Thyroid gland (tissue), 4 donors: ENCODE measurements at regions not wholly inside any gene's neighbourhood (a gene's known extent, or its start where the extent isn't known, plus 50 kb on each side); places are given as distances from the start of the nearest gene placed in this dataset.

Experiments used
- DNase-seq, 2 donors: peaks; one replicate each; pipeline ENCODE4 v3.0.0-alpha.2; 2019
- H3K27ac ChIP-seq, 3 donors: fragments of 200-600 bp; sonication (generic); 1 replicate in 2 of 3; 2 replicates in 1 of 3; pipeline ENCODE4 v1.5.1; 2016 to 2019; ENCODE audit warnings: mild to moderate bottlenecking in 1 of 3, moderate library complexity in 1 of 3
- H3K27me3 ChIP-seq: fragments of 200-600 bp; sonication (generic); one replicate; pipeline ENCODE4 v1.5.1; 2019
- H3K36me3 ChIP-seq, 2 donors: fragments of 200-600 bp; sonication (generic); one replicate each; pipeline ENCODE4 v1.5.1; 2016 to 2019
- H3K4me1 ChIP-seq, 2 donors: fragments of 200-600 bp; sonication (generic); one replicate each; pipeline ENCODE4 v1.5.1; 2017 to 2019
- H3K4me3 ChIP-seq, 3 donors: fragments of 200-600 bp; sonication (generic); replicated peaks in 1 of 3; 1 replicate in 2 of 3; 2 replicates in 1 of 3; pipeline ENCODE4 v1.5.1; 2016; ENCODE audit warnings: mild to moderate bottlenecking in 1 of 3
- H3K9me3 ChIP-seq: fragments of 200-600 bp; sonication (generic); one replicate; pipeline ENCODE4 v1.5.1; 2017
- POLR2A ChIP-seq, 2 donors: fragments of 450-650 bp; IDR thresholded peaks; one replicate each; pipeline ENCODE4 v1.6.1; 2017; ENCODE audit warnings: antibody characterized with exemption in 2 of 2, mild to moderate bottlenecking in 2 of 2, moderate library complexity in 1 of 2
- WGBS, 2 donors: methylation state at CpG; one replicate each; pipeline ENCODE4 v1.1.5; 2017; 5-methylcytosine and 5-hydroxymethylcytosine counted together
- intact Hi-C: fragments of 100-400 bp; cut with DNase I; formaldehyde crosslinking; loops from one replicate; pipeline ENCODE4 v1.15.1; 2023
- TF ChIP-seq, protein P1 (sequence below), 6 experiments: fragments of 200-600 bp in 3 of 6; fragments of 450-650 bp in 3 of 6; sonication (generic) in 3 of 6; IDR thresholded peaks; one replicate each; pipeline ENCODE4 v1.5.1; 2016 to 2019; ENCODE audit warnings: antibody characterized with exemption in 6 of 6, mild to moderate bottlenecking in 2 of 6, inconsistent platforms in 1 of 6, moderate library complexity in 1 of 6

GRCh38 chr2:236654496-236654895 lies 84.9 kb downstream of the ACKR3 start:
- intact Hi-C loops = no loop called here
- Histone ChIP-seq H3K4me1 (peaks cover 6 to 10% of the 10 kb centered on the region in 2 donors), H3K9me3 (no peaks in the 10 kb centered on the region), H3K4me3 (no peak overlapping the region), H3K36me3 (no peaks in the 10 kb centered on the region), H3K27me3 (no peaks in the 10 kb centered on the region), H3K27ac (no peak overlapping the region)
- DNase-seq = no peak
- 85 to 98% methylated on average over 5 to 6 of the region's 6 CpGs for WGBS, 2 donors
- no peak for TF ChIP-seq POLR2A (IDR thresholded peaks at IDR 0.05)
- TF ChIP-seq, protein P1, sequence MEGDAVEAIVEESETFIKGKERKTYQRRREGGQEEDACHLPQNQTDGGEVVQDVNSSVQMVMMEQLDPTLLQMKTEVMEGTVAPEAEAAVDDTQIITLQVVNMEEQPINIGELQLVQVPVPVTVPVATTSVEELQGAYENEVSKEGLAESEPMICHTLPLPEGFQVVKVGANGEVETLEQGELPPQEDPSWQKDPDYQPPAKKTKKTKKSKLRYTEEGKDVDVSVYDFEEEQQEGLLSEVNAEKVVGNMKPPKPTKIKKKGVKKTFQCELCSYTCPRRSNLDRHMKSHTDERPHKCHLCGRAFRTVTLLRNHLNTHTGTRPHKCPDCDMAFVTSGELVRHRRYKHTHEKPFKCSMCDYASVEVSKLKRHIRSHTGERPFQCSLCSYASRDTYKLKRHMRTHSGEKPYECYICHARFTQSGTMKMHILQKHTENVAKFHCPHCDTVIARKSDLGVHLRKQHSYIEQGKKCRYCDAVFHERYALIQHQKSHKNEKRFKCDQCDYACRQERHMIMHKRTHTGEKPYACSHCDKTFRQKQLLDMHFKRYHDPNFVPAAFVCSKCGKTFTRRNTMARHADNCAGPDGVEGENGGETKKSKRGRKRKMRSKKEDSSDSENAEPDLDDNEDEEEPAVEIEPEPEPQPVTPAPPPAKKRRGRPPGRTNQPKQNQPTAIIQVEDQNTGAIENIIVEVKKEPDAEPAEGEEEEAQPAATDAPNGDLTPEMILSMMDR (IDR thresholded peaks at IDR 0.05) = no peak

DNA sequence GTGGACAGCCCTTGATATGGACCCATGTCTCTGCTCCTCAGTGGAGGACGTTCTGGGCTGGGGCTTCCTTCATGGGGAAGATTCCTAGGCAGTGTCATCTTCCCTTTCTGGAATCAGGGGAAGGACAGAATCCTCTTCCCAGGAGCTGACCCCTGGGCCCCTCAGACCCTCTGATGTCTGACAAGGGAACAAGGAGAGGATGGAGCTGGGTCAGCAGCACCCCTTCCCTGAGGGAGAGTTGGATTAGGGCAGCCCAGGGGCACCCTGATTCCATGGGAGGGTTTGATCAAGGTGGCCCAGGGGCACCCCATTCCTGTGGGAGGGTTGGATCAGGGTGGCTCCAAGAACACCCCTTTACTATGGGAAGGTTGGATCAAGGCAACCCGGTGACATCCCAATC lies 86.5 kb downstream of the ACKR3 start:
- Histone ChIP-seq H3K9me3 (no peaks in the 10 kb centered on the region), H3K4me1 (peaks cover 23 to 27% of the 10 kb centered on the region in 2 donors), H3K4me3 (no peak overlapping the region), H3K27me3 (no peaks in the 10 kb centered on the region), H3K27ac (no peak overlapping the region), H3K36me3 (no peaks in the 10 kb centered on the region)
- no peak for DNase-seq
- 57 to 97% methylated on average over 1 to 2 of the region's 2 CpGs for WGBS, 2 donors
- intact Hi-C loops = no loop called here
- TF ChIP-seq POLR2A (IDR thresholded peaks at IDR 0.05) = no peak
- TF ChIP-seq, protein P1 (IDR thresholded peaks at IDR 0.05) = no peak

DNA sequence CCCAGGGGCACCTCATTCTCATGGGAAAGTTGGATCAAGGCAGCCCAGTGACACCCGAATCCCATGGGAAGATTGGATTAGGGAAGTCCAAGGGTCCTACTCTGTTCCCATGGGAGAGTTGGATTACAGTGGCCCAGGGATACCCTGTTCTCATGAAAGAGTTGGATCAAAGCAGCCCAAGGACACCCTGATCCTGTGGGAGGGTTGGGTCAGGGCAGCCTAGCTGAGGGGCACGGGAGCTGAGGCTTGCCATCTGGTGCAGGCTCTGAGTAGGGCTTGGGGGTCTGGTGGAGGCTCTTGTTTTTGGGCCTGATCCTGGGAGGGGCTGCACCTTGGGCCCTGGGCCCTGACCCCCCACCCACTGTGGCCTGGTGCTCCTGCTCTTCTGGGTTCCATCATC lies 87.1 kb downstream of the ACKR3 start:
- no peak for DNase-seq

GRCh38 chr2:236657215-236657614 lies 87.6 kb downstream of the ACKR3 start:
- intact Hi-C loops = no loop called here
- Histone ChIP-seq H3K9me3 (no peaks in the 10 kb centered on the region), H3K4me3 (no peak overlapping the region), H3K27me3 (no peaks in the 10 kb centered on the region), H3K27ac (no peak overlapping the region), H3K4me1 (peaks cover 33 to 37% of the 10 kb centered on the region in 2 donors), H3K36me3 (no peaks in the 10 kb centered on the region)
- no peak for DNase-seq
- TF ChIP-seq, protein P1 (IDR thresholded peaks at IDR 0.05) = no peak
- TF ChIP-seq POLR2A (IDR thresholded peaks at IDR 0.05) = no peak
- 96 to 99% methylated on average over 5 of the region's 5 CpGs for WGBS, 2 donors

More for the DNA sequence above, 87.1 kb downstream of the ACKR3 start:
- H3K9me3 ChIP-seq = no peaks in the 10 kb centered on the region
- H3K4me1 ChIP-seq = peaks cover 28 to 32% of the 10 kb centered on the region in 2 donors
- WGBS, 2 donors = 96% methylated on average over 2 of the region's 2 CpGs; no CpG with 5 or more reads in 1 of the 2 donors
- no peak overlapping the region for H3K4me3 ChIP-seq
- TF ChIP-seq, protein P1 (IDR thresholded peaks at IDR 0.05) = no peak
- TF ChIP-seq POLR2A (IDR thresholded peaks at IDR 0.05) = no peak
- H3K27ac ChIP-seq = no peak overlapping the region
- intact Hi-C loops = no loop called here
- no peaks in the 10 kb centered on the region for H3K36me3 ChIP-seq
- no peaks in the 10 kb centered on the region for H3K27me3 ChIP-seq

DNA sequence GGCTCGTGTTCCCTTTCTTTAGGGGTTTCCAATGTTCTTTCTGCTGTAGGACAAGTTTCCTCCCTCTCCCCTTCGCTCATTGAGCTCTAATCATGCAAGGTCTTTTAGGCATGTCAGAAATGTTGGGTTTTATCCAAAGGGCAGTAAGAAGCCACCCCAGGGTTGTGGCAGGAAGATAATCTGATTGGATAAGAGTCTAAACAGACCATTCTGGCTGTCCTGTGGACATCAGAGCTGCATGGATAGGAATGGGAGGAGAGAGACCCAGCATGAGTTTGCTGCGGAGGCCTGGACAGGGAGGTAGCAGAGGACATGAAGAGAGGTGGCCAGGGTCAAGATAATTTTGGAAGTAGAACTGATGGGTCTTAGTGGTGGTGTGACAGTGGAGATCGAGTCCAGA lies 88.2 kb downstream of the ACKR3 start:
- no peaks in the 10 kb centered on the region for H3K9me3 ChIP-seq
- peaks cover 39 to 43% of the 10 kb centered on the region in 2 donors for H3K4me1 ChIP-seq
- no peak overlapping the region for H3K27ac ChIP-seq
- no peaks in the 10 kb centered on the region for H3K36me3 ChIP-seq
- DNase-seq = no peak
- no peaks in the 10 kb centered on the region for H3K27me3 ChIP-seq
- H3K4me3 ChIP-seq = no peak overlapping the region
- TF ChIP-seq, protein P1 (IDR thresholded peaks at IDR 0.05) = no peak
- no peak for TF ChIP-seq POLR2A (IDR thresholded peaks at IDR 0.05)
- WGBS, 2 donors = 79 to 80% methylated on average over 4 of the region's 4 CpGs
- intact Hi-C loops = no loop called here
